ENCODE measurements at regions not wholly inside any gene's neighbourhood (a gene's known extent, or its start where the extent isn't known, plus 50 kb on each side); places are given as distances from the start of the nearest gene placed in this dataset.

- H3K79me2 ChIP-seq (ENCODE audit: control insufficient read depth in 1 of 2, insufficient read depth in 2 of 2, low read length in 2 of 2): no peaks in the 10 kb centered on the region
- no peaks in the 10 kb centered on the region for H4K20me1 ChIP-seq (replicated peaks in 1 of 2; ENCODE audit: control insufficient read depth in 1 of 2, insufficient read depth in 2 of 2, low read length in 2 of 2)
- no peaks in the 10 kb centered on the region for H3K36me3 ChIP-seq (ENCODE audit: control insufficient read depth in 2 of 4, insufficient read depth in 4 of 4, low read length in 3 of 4)
- H3K79me1 ChIP-seq (ENCODE audit: low read depth, low read length): no peaks in the 10 kb centered on the region
- H3K23me2 ChIP-seq (ENCODE audit: low read depth, low read length): no peaks in the 10 kb centered on the region
- no peak overlapping the region for H2BK12ac ChIP-seq (ENCODE audit: low read depth, low read length)
- no peak overlapping the region for H4K5ac ChIP-seq (ENCODE audit: insufficient read length, low read depth, low read length)
- no peak for DNase-seq (ENCODE audit: low read depth in 1 of 2, low spot score in 2 of 2)
- CTCF ChIA-PET (ENCODE audit: partially characterized antibody): interaction anchor here (1.1 kb wide), 1 partner anchor 17 kb away, joined by 4 read pairs; no protein-coding TSS in a partner anchor
- no peak overlapping the region for H3K23ac ChIP-seq (ENCODE audit: insufficient read length)
- no peak overlapping the region for H3K4ac ChIP-seq (replicated peaks; ENCODE audit: insufficient read length, low read depth, low read length)
- H2BK120ac ChIP-seq (replicated peaks; ENCODE audit: low read depth, low read length): no peak overlapping the region
- H3K4me2 ChIP-seq (ENCODE audit: insufficient read depth in 1 of 2, low read depth in 2 of 2, low read length in 2 of 2): no peak overlapping the region
- no peak overlapping the region for H4K8ac ChIP-seq (ENCODE audit: extremely low read depth, insufficient read depth, low read length)
- no peak overlapping the region for H3K14ac ChIP-seq (ENCODE audit: insufficient read length)
- no peak for FAIRE-seq
- WGBS, 2 experiments (ENCODE audit: extremely low coverage in 1 of 2, insufficient coverage in 1 of 2, insufficient read length in 1 of 2, insufficient replicate concordance in 2 of 2, low coverage in 1 of 2, low lambda C conversion rate in 2 of 2, missing lambda C conversion rate in 1 of 2): 91% methylated on average over 2 of the region's 2 CpGs; no CpG with 5 or more reads in 1 of the 2 experiments
- H3K56ac ChIP-seq (replicated peaks; ENCODE audit: insufficient read length, low read depth, low read length): no peak overlapping the region
- POLR2A ChIA-PET (ENCODE audit: partially characterized antibody): no interaction called here
- H2AK5ac ChIP-seq (ENCODE audit: low read depth, low read length): no peak overlapping the region
- no peak overlapping the region for H4K91ac ChIP-seq (replicated peaks; ENCODE audit: insufficient read length, low read length)
- H3K27me3 ChIP-seq (replicated peaks in 1 of 4; ENCODE audit: control insufficient read depth in 3 of 4, extremely low read depth in 1 of 4, insufficient read depth in 3 of 4, low read length in 3 of 4): no peaks in the 10 kb centered on the region
- H2BK5ac ChIP-seq (ENCODE audit: low read depth, low read length): no peak overlapping the region
- no peak overlapping the region for H3K18ac ChIP-seq (ENCODE audit: extremely low read depth, low read length)
- no peak overlapping the region for H2AFZ ChIP-seq (ENCODE audit: low read length)
- H2BK20ac ChIP-seq (ENCODE audit: low read length): no peak overlapping the region
- peaks cover 0 to 3% (median 0%) of the 10 kb centered on the region in 4 experiments; a peak in 2 of 7 replicates for H3K4me1 ChIP-seq (replicated peaks in 1 of 4; ENCODE audit: control insufficient read depth in 3 of 4, insufficient read depth in 4 of 4, low read length in 3 of 4)
- H3K4me3 ChIP-seq (ENCODE audit: extremely low read depth in 1 of 4, insufficient read depth in 2 of 4, low read depth in 3 of 4, low read length in 4 of 4): no peak overlapping the region; a peak in 1 of 8 replicates
- H3K27ac ChIP-seq (ENCODE audit: low read depth, low read length): no peak overlapping the region
- H3K9me3 ChIP-seq (ENCODE audit: insufficient read depth in 2 of 2, low read depth in 1 of 2, low read length in 1 of 2): no peaks in the 10 kb centered on the region
- no peak overlapping the region for H3K9ac ChIP-seq (replicated peaks in 1 of 4; ENCODE audit: extremely low read depth in 1 of 4, low read depth in 3 of 4, low read length in 3 of 4)
- no peak overlapping the region for H2BK15ac ChIP-seq (ENCODE audit: low read length)
- TF ChIP-seq RFX5 (IDR thresholded peaks at IDR 0.05; ENCODE audit: borderline replicate concordance, low read depth, low read length) (no peak), KDM4A (IDR thresholded peaks at IDR 0.05; ENCODE audit: low read depth, low read length, severe bottlenecking) (no peak), CBX5 (IDR thresholded peaks at IDR 0.05; ENCODE audit: low read depth, low read length) (no peak), CBX8 (IDR thresholded peaks at IDR 0.05; ENCODE audit: borderline replicate concordance, low read depth, low read length) (no peak), JUN (IDR thresholded peaks at IDR 0.05; ENCODE audit: low read depth, low read length) (no peak), EP300 (IDR thresholded peaks at IDR 0.05; ENCODE audit: borderline replicate concordance in 1 of 2, low read depth in 2 of 2, low read length in 2 of 2) (no peak), CHD2 (IDR thresholded peaks at IDR 0.05; ENCODE audit: low read length) (no peak), MAFK (IDR thresholded peaks at IDR 0.05; ENCODE audit: low read depth, low read length) (no peak), E2F6 (IDR thresholded peaks at IDR 0.05) (no peak), SIN3A (conservative IDR thresholded peaks at IDR 0.05 in 1 of 2, IDR thresholded peaks at IDR 0.05 in 1 of 2; ENCODE audit: low read depth in 1 of 2, low read length in 2 of 2) (no peak), ASH2L (IDR thresholded peaks at IDR 0.05; ENCODE audit: low read length) (no peak), SAP30 (IDR thresholded peaks at IDR 0.05; ENCODE audit: insufficient read depth, insufficient replicate concordance, low read length) (no peak), SUZ12 (IDR thresholded peaks at IDR 0.05; ENCODE audit: low read length) (no peak)
Observed at GRCh38 chr2:6623746-6624145, 242.0 kb downstream of the CMPK2 start.

Measured in H1 (cell line).